K562 (cell line): ENCODE measurements at regions not wholly inside any gene's neighbourhood (a gene's known extent, or its start where the extent isn't known, plus 50 kb on each side); places are given as distances from the start of the nearest gene placed in this dataset.

Source experiments
- ATAC-seq: fragments of 200-7000 bp; cut with Tn5 transposase; 3 replicates; pipeline ENCODE4 v1.9.1; 2020; ENCODE audit warnings: moderate library complexity
- BruUV-seq: library from RNA; stranded (reverse); fragments of 400-500 nt; replicated peaks from 2 replicates; lab custom pipeline; 2021; lab: Mats Ljungman, UMichigan
- CTCF ChIA-PET: fragments of 300-600 bp; formaldehyde crosslinking; extraction: SDS; loops from one replicate; lab custom pipeline; 2021; ENCODE audit warnings: low intra/inter-chr PET ratio; lab: Yijun Ruan, JAX
- POLR2A ChIA-PET: fragments of 300-600, 350-650 bp; sonication (Branson Sonifier 250); formaldehyde crosslinking; extraction: SDS; loops from one replicate; lab custom pipeline; 2021; ENCODE audit warnings: antibody characterized with exemption, inconsistent platforms; lab: Yijun Ruan, JAX
- DNase-seq, 4 experiments: peaks; one replicate each; pipeline versions ENCODE4 v3.0.0 to v3.0.0-alpha.2; 2011 to 2018; ENCODE audit warnings: low spot score in 3 of 4, mixed read lengths in 3 of 4; ENCODE audit errors: extremely low read depth in 1 of 4
- FAIRE-seq: peaks from 2 replicates; lab custom pipeline; 2011; peaks lifted over from hg19 to GRCh38; lab: Jason Lieb, UNC
- H2AFZ ChIP-seq: 2 replicates; pipeline ENCODE4 v1.6.0; 2011; ENCODE audit warnings: low read depth, low read length, control low read depth, inconsistent platforms
- H3K27ac ChIP-seq: fragments of 200-600 bp; 3 replicates; pipeline ENCODE4 v1.8.0; 2011; ENCODE audit warnings: low read depth, mild to moderate bottlenecking, control low read depth, inconsistent platforms, low read length, moderate library complexity, mixed read lengths; ENCODE audit errors: extremely low read depth
- H3K27me3 ChIP-seq, 2 experiments: fragments of 300-600 bp in 1 of 2; 2 replicates in 1 of 2; 3 replicates in 1 of 2; pipeline versions ENCODE4 v1.6.0 to v1.8.0; 2011; ENCODE audit warnings: inconsistent platforms in 2 of 2, low read length in 2 of 2, mild to moderate bottlenecking in 1 of 2, mixed read lengths in 1 of 2, moderate library complexity in 1 of 2; ENCODE audit not compliant: control insufficient read depth in 2 of 2, insufficient read depth in 2 of 2
- H3K36me3 ChIP-seq: fragments of 300-600 bp; 3 replicates; pipeline ENCODE4 v1.8.0; 2011; ENCODE audit warnings: mild to moderate bottlenecking, low read length, inconsistent platforms; ENCODE audit not compliant: control insufficient read depth, insufficient read depth
- H3K4me1 ChIP-seq, 2 experiments: fragments of 200-600 bp in 1 of 2; replicated peaks in 1 of 2; 2 replicates in 1 of 2; 3 replicates in 1 of 2; pipeline versions ENCODE4 v1.5.1 to v1.8.0; 2011; ENCODE audit warnings: inconsistent platforms in 2 of 2, low read length in 2 of 2, mild to moderate bottlenecking in 1 of 2, mixed read lengths in 1 of 2, moderate library complexity in 1 of 2; ENCODE audit not compliant: control insufficient read depth in 2 of 2, insufficient read depth in 2 of 2
- H3K4me2 ChIP-seq: 2 replicates; pipeline ENCODE4 v1.6.1; 2011; ENCODE audit warnings: low read length, control low read depth, inconsistent platforms, mixed read lengths; ENCODE audit not compliant: insufficient read depth
- H3K4me3 ChIP-seq: fragments of 200-600 bp; sonication (generic), shearing (Covaris generic); 2 replicates; pipeline ENCODE4 v1.5.1; 2016; ENCODE audit warnings: control low read depth, inconsistent platforms
- H3K79me2 ChIP-seq: fragments of 200-600 bp; 3 replicates; pipeline ENCODE4 v1.8.0; 2011; ENCODE audit warnings: low read length, inconsistent platforms; ENCODE audit not compliant: control insufficient read depth, insufficient read depth
- H3K9ac ChIP-seq, 2 experiments: 2 replicates each; pipeline versions ENCODE4 v1.6.0 to v1.6.1; 2011; ENCODE audit warnings: low read depth in 2 of 2, low read length in 2 of 2, control low read depth in 1 of 2, inconsistent platforms in 1 of 2, mild to moderate bottlenecking in 1 of 2, mixed read lengths in 1 of 2; ENCODE audit not compliant: insufficient read depth in 1 of 2
- H3K9me1 ChIP-seq: one replicate; pipeline ENCODE4 v1.6.0; 2011; ENCODE audit warnings: inconsistent platforms, mild to moderate bottlenecking, low read length, moderate library complexity; ENCODE audit not compliant: control insufficient read depth, insufficient read depth
- H3K9me3 ChIP-seq: replicated peaks from 2 replicates; pipeline ENCODE4 v1.5.1; 2011; ENCODE audit warnings: low read depth, low read length, inconsistent platforms; ENCODE audit not compliant: control insufficient read depth, insufficient read depth
- H4K20me1 ChIP-seq: replicated peaks from 2 replicates; pipeline ENCODE4 v1.6.1; 2011; ENCODE audit warnings: low read length, inconsistent platforms, mixed read lengths; ENCODE audit not compliant: control insufficient read depth, insufficient read depth
- ARID1B ChIP-seq: fragments of 450-650 bp; IDR thresholded peaks from 2 replicates; pipeline ENCODE4 v1.6.1; 2016; ENCODE audit warnings: antibody characterized with exemption, mild to moderate bottlenecking, inconsistent platforms
- CCNT2 ChIP-seq: IDR thresholded peaks from 2 replicates; pipeline ENCODE4 v1.6.1; 2011; ENCODE audit warnings: borderline replicate concordance, low read depth, mild to moderate bottlenecking, moderate library complexity, mixed read lengths, low read length; ENCODE audit not compliant: insufficient read length; ENCODE audit errors: extremely low read depth
- DPF2 ChIP-seq: fragments of 450-650 bp; IDR thresholded peaks from 2 replicates; pipeline ENCODE4 v1.6.1; 2016
- MEIS2 ChIP-seq: fragments of 450-650 bp; IDR thresholded peaks from 2 replicates; pipeline ENCODE4 v1.6.1; 2014; ENCODE audit warnings: mild to moderate bottlenecking; ENCODE audit not compliant: partially characterized antibody
- MYBL2 ChIP-seq, 2 experiments: fragments of 450-650 bp in 1 of 2; sonication (generic) in 1 of 2; formaldehyde crosslinking in 1 of 2; IDR thresholded peaks; 2 replicates each; pipeline versions ENCODE4 v1.6.1 to v1.8.1; 2017 to 2022; ENCODE audit warnings: borderline replicate concordance in 1 of 2, inconsistent platforms in 1 of 2, low read depth in 1 of 2, mild to moderate bottlenecking in 1 of 2, missing genetic modification reagents in 1 of 2, moderate library complexity in 1 of 2
- NFYB ChIP-seq: IDR thresholded peaks from 2 replicates; pipeline ENCODE4 v1.6.1; 2011; ENCODE audit warnings: mild to moderate bottlenecking, moderate library complexity; ENCODE audit not compliant: insufficient read length; ENCODE audit errors: extremely low read depth
- PBX2 ChIP-seq, 2 experiments: IDR thresholded peaks in 1 of 2; conservative IDR thresholded peaks in 1 of 2; 2 replicates each; pipeline ENCODE4 v1.6.1; 2016; ENCODE audit warnings: low read depth in 2 of 2, mild to moderate bottlenecking in 1 of 2, missing compliant biosample characterization in 1 of 2, missing genetic modification characterization in 1 of 2, moderate library complexity in 1 of 2
- PHF21A ChIP-seq: fragments of 450-650 bp; IDR thresholded peaks from 2 replicates; pipeline ENCODE4 v1.6.1; 2017; ENCODE audit warnings: low read depth, borderline replicate concordance
- PYGO2 ChIP-seq: fragments of 450-650 bp; IDR thresholded peaks from 2 replicates; pipeline ENCODE4 v1.6.1; 2016; ENCODE audit warnings: mild to moderate bottlenecking, missing genetic modification characterization, moderate library complexity, missing compliant biosample characterization
- RNF219 ChIP-seq: fragments of 250-450 bp; sonication (Bioruptor Pico); IDR thresholded peaks from 2 replicates; pipeline ENCODE4 v1.5.0; 2022; ENCODE audit warnings: mild to moderate bottlenecking
- SMARCA4 ChIP-seq: fragments of 450-650 bp; IDR thresholded peaks from 2 replicates; pipeline ENCODE4 v1.6.1; 2016
- SOX6 ChIP-seq: fragments of 450-650 bp; IDR thresholded peaks from 2 replicates; pipeline ENCODE4 v1.6.1; 2014; ENCODE audit warnings: mild to moderate bottlenecking
- SP1 ChIP-seq: sonication (generic); formaldehyde crosslinking; IDR thresholded peaks from 2 replicates; pipeline ENCODE4 v1.8.1; 2022; ENCODE audit warnings: mild to moderate bottlenecking, missing genetic modification reagents
- SPI1 ChIP-seq: IDR thresholded peaks from 2 replicates; pipeline ENCODE4 v1.6.1; 2011; ENCODE audit warnings: low read depth, low read length, control low read depth, borderline replicate concordance
- ZBTB9 ChIP-seq: fragments of 450-650 bp; formaldehyde crosslinking; IDR thresholded peaks from 2 replicates; pipeline ENCODE4 v1.4.0; 2020; ENCODE audit warnings: mild to moderate bottlenecking, moderate library complexity
- ZKSCAN3 ChIP-seq: fragments of 250-450 bp; sonication (Bioruptor Pico); IDR thresholded peaks from 2 replicates; pipeline ENCODE4 v1.4.0; 2020
- ZNF347 ChIP-seq: fragments of 450-650 bp; formaldehyde crosslinking; IDR thresholded peaks from 2 replicates; pipeline ENCODE4 v1.4.0; 2020; ENCODE audit warnings: low read depth, mild to moderate bottlenecking, moderate library complexity
- WGBS: fragments of 100-300 bp; shearing (Covaris generic); methylation state at CpG from one replicate; pipeline ENCODE4 v1.1.6; 2016; ENCODE audit warnings: low coverage, mixed read lengths; ENCODE audit not compliant: insufficient coverage; ENCODE audit errors: missing lambda C conversion rate; 5-methylcytosine and 5-hydroxymethylcytosine counted together
- in situ Hi-C: fragments of 300-500 bp; cut with MboI; formaldehyde crosslinking; loops from 4 replicates; pipeline ENCODE4 v1.15.0; 2018; ENCODE audit warnings: inconsistent platforms, mixed read lengths
- intact Hi-C: fragments of 100-400 bp; cut with micrococcal nuclease; formaldehyde crosslinking; loops from 2 replicates; pipeline ENCODE4 v1.14.2; 2022

GRCh38 chr12:68391937-68392336 lies 59.8 kb upstream of the MDM1 start:
- peak overlapping the region; percentile 73 for H2AFZ ChIP-seq
- H3K27me3 ChIP-seq: no peaks in the 10 kb centered on the region
- ATAC-seq (peak; percentile 70), FAIRE-seq (peak; percentile 46), DNase-seq (peak in 1 of 4 experiments; percentile 66)
- H3K36me3 ChIP-seq: no peaks in the 10 kb centered on the region
- H3K9me1 ChIP-seq: no peaks in the 10 kb centered on the region
- H3K9me3 ChIP-seq: 0 out of 2 replicates have a peak, but pooled peaks cover 4% of the 10 kb centered on the region
- no peaks in the 10 kb centered on the region for H4K20me1 ChIP-seq
- H3K27ac ChIP-seq: peak overlapping the region; percentile 15; the same call in 1 of the 3 replicates
- H3K4me3 ChIP-seq: no peak overlapping the region
- in situ Hi-C loops (no loop called here), intact Hi-C loops (no loop called here)
- POLR2A ChIA-PET: interaction anchor here (1.1 to 2.8 kb wide), 5 partner anchors 10 to 22 kb away, joined by 4 to 12 read pairs (median 6); no protein-coding TSS in a partner anchor
- H3K79me2 ChIP-seq: no peaks in the 10 kb centered on the region
- no TSS peak for BruUV-seq
- WGBS: 0% methylated on average over 3 of the region's 3 CpGs
- peak overlapping the region; percentile 57 for H3K4me2 ChIP-seq
- H3K4me1 ChIP-seq: peaks cover 0 to 20% of the 10 kb centered on the region in 2 experiments; a peak in 4 of 5 replicates
- peak overlapping the region in 1 of 2 experiments; percentile 62; a peak in 1 of 4 replicates for H3K9ac ChIP-seq
- CTCF ChIA-PET: no interaction called here
- TF ChIP-seq ZNF347 (no peak), CCNT2 (no peak), ZKSCAN3 (CRISPR knock-in tag) (no peak), ARID1B (peak; percentile 75), SPI1 (peak; percentile 94), SOX6 (peak; percentile 69), PBX2 (CRISPR knock-in tag; IDR thresholded peaks at IDR 0.05; ENCODE audit: low read depth) (no peak), PBX2 (tag; conservative IDR thresholded peaks at IDR 0.05; ENCODE audit: low read depth) (0 out of 2 replicates have a peak, but pooled peaks have one; percentile 24), MYBL2 (IDR thresholded peaks at IDR 0.05; ENCODE audit: low read depth) (no peak), MYBL2 (CRISPR knock-in tag; IDR thresholded peaks at IDR 0.05; ENCODE audit: borderline replicate concordance) (no peak), ZBTB9 (CRISPR knock-in tag) (no peak), NFYB (no peak), MEIS2 (peak; percentile 45), SMARCA4 (peak; percentile 36; the same call in 1 of the 2 replicates), SP1 (0 out of 2 replicates have a peak, but pooled peaks have one; percentile 20), DPF2 (peak; percentile 48), PHF21A (no peak), RNF219 (CRISPR knock-in tag) (no peak), PYGO2 (tag) (peak; percentile 10; the same call in 1 of the 2 replicates)
